Kidney (tissue), 13 donors: ENCODE measurements at regions not wholly inside any gene's neighbourhood (a gene's known extent, or its start where the extent isn't known, plus 50 kb on each side); places are given as distances from the start of the nearest gene placed in this dataset.

ENCODE experiments used
- DNase-seq, 5 donors: peaks; one replicate each; pipeline ENCODE4 v3.0.0-alpha.2; 2013 to 2020
- FAIRE-seq: peaks from 2 replicates; lab custom pipeline; 2012; peaks lifted over from hg19 to GRCh38; lab: Jason Lieb, UNC
- H3K27ac ChIP-seq, 2 donors: one replicate each; pipeline ENCODE4 v1.7.0; 2013; ENCODE audit warnings: low read depth in 2 of 2, low read length in 2 of 2, inconsistent platforms in 1 of 2
- H3K27me3 ChIP-seq: one replicate; pipeline ENCODE4 v1.7.1; 2013; ENCODE audit warnings: low read length, inconsistent platforms; ENCODE audit not compliant: control insufficient read depth, insufficient read depth
- H3K36me3 ChIP-seq, 3 donors: one replicate each; pipeline versions ENCODE4 v1.7.0 to v1.7.1; 2013; ENCODE audit warnings: low read length in 3 of 3, control low read depth in 1 of 3, inconsistent platforms in 1 of 3; ENCODE audit not compliant: insufficient read depth in 3 of 3, control insufficient read depth in 2 of 3
- H3K4me1 ChIP-seq, 3 donors: one replicate each; pipeline versions ENCODE4 v1.7.0 to v1.7.1; 2013; ENCODE audit warnings: low read length in 3 of 3, inconsistent platforms in 1 of 3, low read depth in 1 of 3; ENCODE audit not compliant: control insufficient read depth in 2 of 3, insufficient read depth in 2 of 3
- H3K4me3 ChIP-seq, 3 donors: one replicate each; pipeline versions ENCODE4 v1.7.0 to v1.8.1; 2013; ENCODE audit warnings: low read length in 3 of 3, control low read depth in 1 of 3, inconsistent platforms in 1 of 3
- H3K9ac ChIP-seq, 3 donors: one replicate each; pipeline versions ENCODE4 v1.7.0 to v1.7.1; 2013; ENCODE audit warnings: low read length in 3 of 3, control low read depth in 1 of 3, inconsistent platforms in 1 of 3
- H3K9me3 ChIP-seq, 3 donors: one replicate each; pipeline versions ENCODE4 v1.7.0 to v1.7.1; 2013; ENCODE audit warnings: low read length in 3 of 3, control low read depth in 1 of 3, inconsistent platforms in 1 of 3; ENCODE audit not compliant: control insufficient read depth in 2 of 3, insufficient read depth in 1 of 3
- CTCF ChIP-seq: IDR thresholded peaks from 3 replicates; pipeline ENCODE4 v1.5.1; 2012; ENCODE audit warnings: mild to moderate bottlenecking, moderate library complexity, borderline replicate concordance; ENCODE audit not compliant: insufficient read depth; ENCODE audit errors: extremely low read depth
- intact Hi-C: fragments of 100-400 bp; cut with DNase I; formaldehyde crosslinking; loops from one replicate; pipeline ENCODE4 v1.11.1; 2022
- donor health status: control.
- donor health status: control.
- donor health status: control.
- donor health status: control.
- donor health status: control.
- donor health status: DM: yes; HTN: yes; CAD: no.
- donor health status: Normal renal cell carcinoma (clear cell type).

DNA sequence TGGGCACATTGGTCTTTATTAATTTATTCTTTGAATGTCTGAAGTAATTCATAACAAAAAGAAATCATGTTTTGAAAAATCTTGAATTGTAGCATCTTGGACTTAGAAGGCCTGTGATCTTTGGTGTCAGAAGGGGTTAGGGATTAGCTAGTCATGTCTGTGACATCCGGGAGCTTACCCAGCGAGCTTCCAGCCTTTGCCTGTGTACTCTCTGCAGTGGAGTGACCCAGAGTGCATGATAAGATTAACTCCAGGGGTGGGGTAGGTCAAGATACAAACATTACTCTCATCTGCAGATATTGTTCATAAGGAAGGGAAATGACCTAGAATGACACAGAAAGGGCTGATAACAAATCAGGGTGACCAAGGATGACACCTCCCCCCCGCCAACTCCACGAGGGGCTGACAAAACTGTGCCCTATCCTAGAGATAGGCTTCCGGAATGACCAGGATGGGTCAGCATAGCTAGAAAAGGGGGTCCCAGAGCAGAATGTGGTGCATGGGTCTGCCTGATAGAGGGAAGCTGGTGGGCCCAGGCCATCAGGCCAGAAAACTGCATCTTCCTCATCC is 56.6 kb upstream of the BLCAP start:
- intact Hi-C loops = no loop called here
- no peak for FAIRE-seq

GRCh38 chr20:37581246-37581645 is 53.6 kb upstream of the BLCAP start:
- no peaks in the 10 kb centered on the region for H3K9me3 ChIP-seq
- no peak overlapping the region for H3K4me3 ChIP-seq
- H3K36me3 ChIP-seq = no peaks in the 10 kb centered on the region
- intact Hi-C loops = no loop called here
- H3K27ac ChIP-seq = no peak overlapping the region
- no peaks in the 10 kb centered on the region for H3K4me1 ChIP-seq
- no peak for DNase-seq
- TF ChIP-seq CTCF = no peak
- no peaks in the 10 kb centered on the region for H3K27me3 ChIP-seq
- FAIRE-seq = no peak
- no peak overlapping the region for H3K9ac ChIP-seq

More for the DNA sequence above, 56.6 kb upstream of the BLCAP start:
- Histone ChIP-seq H3K9ac (no peak overlapping the region), H3K4me1 (no peaks in the 10 kb centered on the region), H3K27ac (no peak overlapping the region), H3K4me3 (no peak overlapping the region), H3K9me3 (no peaks in the 10 kb centered on the region), H3K27me3 (no peaks in the 10 kb centered on the region), H3K36me3 (no peaks in the 10 kb centered on the region)
- TF ChIP-seq CTCF = no peak
- no peak for DNase-seq

GRCh38 chr20:37580069-37580468 is 52.4 kb upstream of the BLCAP start:
- no peak for FAIRE-seq
- no peak for TF ChIP-seq CTCF
- Histone ChIP-seq H3K4me3 (no peak overlapping the region), H3K4me1 (no peaks in the 10 kb centered on the region), H3K9ac (no peak overlapping the region), H3K36me3 (no peaks in the 10 kb centered on the region), H3K9me3 (no peaks in the 10 kb centered on the region), H3K27me3 (no peaks in the 10 kb centered on the region), H3K27ac (no peak overlapping the region)
- intact Hi-C loops = no loop called here
- no peak for DNase-seq

- Histone ChIP-seq H3K4me3 (no peak overlapping the region), H3K36me3 (no peaks in the 10 kb centered on the region), H3K4me1 (no peaks in the 10 kb centered on the region), H3K9ac (no peak overlapping the region), H3K27me3 (no peaks in the 10 kb centered on the region), H3K9me3 (no peaks in the 10 kb centered on the region), H3K27ac (no peak overlapping the region)
- intact Hi-C loops = no loop called here
- no peak for DNase-seq
- FAIRE-seq = no peak
- TF ChIP-seq CTCF = no peak
Measured at GRCh38 chr20:37579106-37579505, 51.4 kb upstream of the BLCAP start.
